Vagina (tissue), 2 donors: ENCODE measurements at regions not wholly inside any gene's neighbourhood (a gene's known extent, or its start where the extent isn't known, plus 50 kb on each side); places are given as distances from the start of the nearest gene placed in this dataset.

ENCODE experiments used
- POLR2A ChIP-seq, 2 donors: fragments of 450-650 bp; IDR thresholded peaks; one replicate each; pipeline ENCODE4 v1.6.1; 2017; ENCODE audit warnings: antibody characterized with exemption in 2 of 2, mild to moderate bottlenecking in 2 of 2, moderate library complexity in 2 of 2
- POLR2AphosphoS5 ChIP-seq, 2 donors: sonication (generic); formaldehyde crosslinking; IDR thresholded peaks; one replicate each; pipeline ENCODE4 v1.9.0; 2017; ENCODE audit warnings: antibody characterized with exemption in 2 of 2, mild to moderate bottlenecking in 2 of 2, low read depth in 1 of 2; ENCODE audit not compliant: insufficient read depth in 1 of 2
- TF ChIP-seq, protein P1 (sequence below), 3 experiments: fragments of 450-650 bp in 2 of 3; fragments of 200-600 bp in 1 of 3; sonication (generic) in 1 of 3; IDR thresholded peaks; one replicate each; pipeline ENCODE4 v1.5.1; 2017 to 2019; ENCODE audit warnings: antibody characterized with exemption in 3 of 3, mild to moderate bottlenecking in 2 of 3, moderate library complexity in 2 of 3

- TF ChIP-seq, protein P1, sequence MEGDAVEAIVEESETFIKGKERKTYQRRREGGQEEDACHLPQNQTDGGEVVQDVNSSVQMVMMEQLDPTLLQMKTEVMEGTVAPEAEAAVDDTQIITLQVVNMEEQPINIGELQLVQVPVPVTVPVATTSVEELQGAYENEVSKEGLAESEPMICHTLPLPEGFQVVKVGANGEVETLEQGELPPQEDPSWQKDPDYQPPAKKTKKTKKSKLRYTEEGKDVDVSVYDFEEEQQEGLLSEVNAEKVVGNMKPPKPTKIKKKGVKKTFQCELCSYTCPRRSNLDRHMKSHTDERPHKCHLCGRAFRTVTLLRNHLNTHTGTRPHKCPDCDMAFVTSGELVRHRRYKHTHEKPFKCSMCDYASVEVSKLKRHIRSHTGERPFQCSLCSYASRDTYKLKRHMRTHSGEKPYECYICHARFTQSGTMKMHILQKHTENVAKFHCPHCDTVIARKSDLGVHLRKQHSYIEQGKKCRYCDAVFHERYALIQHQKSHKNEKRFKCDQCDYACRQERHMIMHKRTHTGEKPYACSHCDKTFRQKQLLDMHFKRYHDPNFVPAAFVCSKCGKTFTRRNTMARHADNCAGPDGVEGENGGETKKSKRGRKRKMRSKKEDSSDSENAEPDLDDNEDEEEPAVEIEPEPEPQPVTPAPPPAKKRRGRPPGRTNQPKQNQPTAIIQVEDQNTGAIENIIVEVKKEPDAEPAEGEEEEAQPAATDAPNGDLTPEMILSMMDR (IDR thresholded peaks at IDR 0.05) = no peak
- TF ChIP-seq POLR2AphosphoS5 (IDR thresholded peaks at IDR 0.05; ENCODE audit: insufficient read depth in 1 of 2, low read depth in 1 of 2) (no peak), POLR2A (IDR thresholded peaks at IDR 0.05) (no peak)
Measured at GRCh38 chr4:137934911-137935310, 307.2 kb downstream of the SLC7A11 start.
